GM12878 (cell line): ENCODE measurements at regions not wholly inside any gene's neighbourhood (a gene's known extent, or its start where the extent isn't known, plus 50 kb on each side); places are given as distances from the start of the nearest gene placed in this dataset.

Experiments
- ATAC-seq: fragments of 200-7000 bp; cut with Tn5 transposase; 3 replicates; pipeline ENCODE4 v1.9.1; 2020; ENCODE audit warnings: mild to moderate bottlenecking, moderate library complexity
- BruUV-seq: library from RNA; stranded (reverse); fragments of 400-500 nt; replicated peaks from 2 replicates; lab custom pipeline; 2021; lab: Mats Ljungman, UMichigan
- CTCF ChIA-PET: fragments of 300-600 bp; sonication (Branson Sonifier 250); formaldehyde crosslinking; extraction: SDS; loops from one replicate; lab custom pipeline; 2021; ENCODE audit warnings: inconsistent platforms; lab: Yijun Ruan, JAX
- POLR2A ChIA-PET: fragments of 350-600 bp; formaldehyde crosslinking; extraction: SDS; loops from one replicate; lab custom pipeline; 2021; ENCODE audit warnings: inconsistent platforms; lab: Charles Lee
- RAD21 ChIA-PET: fragments of 300-600 bp; sonication (Branson Sonifier 250); formaldehyde crosslinking; loops from one replicate; lab custom pipeline; 2023; ENCODE audit warnings: antibody characterized with exemption; ENCODE audit not compliant: unreplicated experiment; lab: Charles Lee
- SMC1A ChIA-PET: fragments of 300-600 bp; sonication (Branson Sonifier 250); formaldehyde crosslinking; loops from one replicate; lab custom pipeline; 2023; ENCODE audit not compliant: unreplicated experiment, uncharacterized antibody; lab: Charles Lee
- DNase-seq: peaks from one replicate; pipeline ENCODE4 v3.0.0-alpha.2; 2011; ENCODE audit warnings: low read depth, low spot score
- FAIRE-seq: peaks from 3 replicates; lab custom pipeline; 2011; peaks lifted over from hg19 to GRCh38; lab: Jason Lieb, UNC
- H2AFZ ChIP-seq: 2 replicates; pipeline ENCODE4 v1.6.0; 2011; ENCODE audit warnings: low read depth, low read length, control low read depth; ENCODE audit not compliant: control insufficient read depth
- H3K27ac ChIP-seq: 2 replicates; pipeline ENCODE4 v1.5.1; 2011; ENCODE audit warnings: control low read depth; ENCODE audit not compliant: control insufficient read depth, insufficient read depth
- H3K27me3 ChIP-seq, 2 experiments: replicated peaks in 1 of 2; 2 replicates each; pipeline versions ENCODE4 v1.6.0 to v1.6.1; 2011; ENCODE audit warnings: low read length in 1 of 2; ENCODE audit not compliant: control insufficient read depth in 2 of 2, insufficient read depth in 2 of 2
- H3K36me3 ChIP-seq, 2 experiments: 2 replicates each; pipeline ENCODE4 v1.5.1; 2011; ENCODE audit warnings: low read length in 1 of 2; ENCODE audit not compliant: control insufficient read depth in 2 of 2, insufficient read depth in 2 of 2
- H3K4me1 ChIP-seq: 2 replicates; pipeline ENCODE4 v1.6.1; 2011; ENCODE audit warnings: mild to moderate bottlenecking, low read length, moderate library complexity, mixed read lengths; ENCODE audit not compliant: control insufficient read depth, insufficient read depth
- H3K4me2 ChIP-seq: 2 replicates; pipeline ENCODE4 v1.6.0; 2011; ENCODE audit warnings: control low read depth; ENCODE audit not compliant: control insufficient read depth, insufficient read depth
- H3K4me3 ChIP-seq: fragments of 200-600 bp; sonication (generic); 2 replicates; pipeline ENCODE4 v1.5.1; 2016
- H3K79me2 ChIP-seq: 2 replicates; pipeline ENCODE4 v1.6.0; 2011; ENCODE audit warnings: low read length; ENCODE audit not compliant: control insufficient read depth, insufficient read depth
- H3K9ac ChIP-seq: 2 replicates; pipeline ENCODE4 v1.8.0; 2011; ENCODE audit warnings: low read length, control low read depth, mixed read lengths; ENCODE audit not compliant: control insufficient read depth, insufficient read depth
- H3K9me3 ChIP-seq: replicated peaks from 3 replicates; pipeline ENCODE4 v1.5.1; 2011; ENCODE audit warnings: mild to moderate bottlenecking, low read length; ENCODE audit not compliant: control insufficient read depth, insufficient read depth
- H4K20me1 ChIP-seq: 2 replicates; pipeline ENCODE4 v1.6.0; 2011; ENCODE audit not compliant: control insufficient read depth, insufficient read depth
- IKZF1 ChIP-seq: fragments of 450-650 bp; conservative IDR thresholded peaks from 2 replicates; pipeline ENCODE4 v1.6.1; 2017; ENCODE audit warnings: antibody characterized with exemption, mild to moderate bottlenecking
- JUND ChIP-seq: IDR thresholded peaks from 2 replicates; pipeline ENCODE4 v1.6.1; 2012; ENCODE audit warnings: low read depth, mild to moderate bottlenecking, low read length, improper control_type of control experiment, moderate library complexity
- PAX5 ChIP-seq: IDR thresholded peaks from 2 replicates; pipeline ENCODE4 v1.6.1; 2011; ENCODE audit warnings: low read depth, low read length, borderline replicate concordance
- TCF3 ChIP-seq: IDR thresholded peaks from 2 replicates; pipeline ENCODE4 v1.6.1; 2012; ENCODE audit warnings: low read depth, mild to moderate bottlenecking, low read length, borderline replicate concordance; ENCODE audit not compliant: insufficient read depth
- ZBED1 ChIP-seq: IDR thresholded peaks from 2 replicates; pipeline ENCODE4 v1.6.1; 2016; ENCODE audit warnings: borderline replicate concordance
- ZNF622 ChIP-seq: fragments of 450-650 bp; IDR thresholded peaks from 2 replicates; pipeline ENCODE4 v1.6.1; 2017; ENCODE audit warnings: mild to moderate bottlenecking, inconsistent platforms
- ZSCAN29 ChIP-seq: fragments of 450-650 bp; IDR thresholded peaks from 2 replicates; pipeline ENCODE4 v1.6.1; 2017; ENCODE audit warnings: mild to moderate bottlenecking, moderate library complexity
- WGBS: methylation state at CpG from one replicate; pipeline ENCODE4 v1.1.6; 2016; ENCODE audit warnings: low lambda C conversion rate; ENCODE audit not compliant: insufficient replicate concordance, insufficient coverage; ENCODE audit errors: missing lambda C conversion rate; 5-methylcytosine and 5-hydroxymethylcytosine counted together
- in situ Hi-C: fragments of 300-500 bp; cut with MboI; formaldehyde crosslinking; loops from 9 replicates; pipeline ENCODE4 v1.14.3; 2018; ENCODE audit warnings: mixed read lengths
- intact Hi-C: fragments of 100-400 bp; cut with micrococcal nuclease; formaldehyde crosslinking; loops from one replicate; pipeline ENCODE4 v1.14.2; 2022; ENCODE audit not compliant: unreplicated experiment
- TF ChIP-seq, protein P1 (sequence below): IDR thresholded peaks from 2 replicates; pipeline ENCODE4 v1.6.1; 2011; ENCODE audit warnings: borderline replicate concordance, low read depth, mild to moderate bottlenecking, moderate library complexity, mixed read lengths, low read length; ENCODE audit not compliant: insufficient read depth; ENCODE audit errors: extremely low read length
- TF ChIP-seq, protein P2 (sequence below): fragments of 450-650 bp; conservative IDR thresholded peaks from 2 replicates; pipeline ENCODE4 v1.6.1; 2017; ENCODE audit warnings: mild to moderate bottlenecking, moderate library complexity

DNA sequence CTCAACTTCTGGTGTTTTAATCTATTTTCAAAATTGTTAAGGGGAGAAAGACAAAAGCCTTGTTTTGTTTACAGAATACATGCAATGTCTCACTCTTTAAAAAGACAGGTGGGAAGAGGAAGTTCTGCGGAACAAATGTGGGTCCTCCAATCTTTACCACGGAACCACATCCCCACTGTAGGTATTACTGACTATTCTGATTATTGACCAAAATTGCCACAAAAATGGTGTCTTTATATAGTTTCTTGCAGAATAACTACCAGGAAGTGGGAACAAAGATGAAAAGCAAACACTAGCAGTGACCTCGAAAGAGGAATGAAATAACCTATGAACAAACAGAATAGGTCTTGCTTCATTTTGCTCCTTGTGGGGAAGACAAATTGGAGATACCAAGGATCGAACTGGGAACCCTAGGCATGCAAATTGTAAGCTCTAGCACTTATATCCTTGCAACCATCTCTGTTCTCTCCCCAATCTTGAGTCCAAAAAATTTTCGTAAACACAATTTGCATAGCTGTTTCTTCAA lies 106.7 kb downstream of the GPX5 start:
- no peak overlapping the region for H3K27ac ChIP-seq
- ChIA-PET RAD21 (no interaction called here), CTCF (no interaction called here), POLR2A (no interaction called here), SMC1A (no interaction called here)
- no peak overlapping the region for H3K4me2 ChIP-seq
- FAIRE-seq (no peak), DNase-seq (no peak), ATAC-seq (no peak)
- in situ Hi-C loops, result no loop called here
- H3K4me3 ChIP-seq, result no peak overlapping the region
- H4K20me1 ChIP-seq, result no peaks in the 10 kb centered on the region
- no peaks in the 10 kb centered on the region; the same call in none of the 3 replicates for H3K9me3 ChIP-seq
- H3K27me3 ChIP-seq, result peaks cover 0 to 21% of the 10 kb centered on the region in 2 experiments
- no peak overlapping the region for H2AFZ ChIP-seq
- H3K36me3 ChIP-seq, result no peaks in the 10 kb centered on the region
- H3K9ac ChIP-seq, result no peak overlapping the region
- WGBS, result 51% methylated on average over 5 of the region's 5 CpGs
- no TSS peak for BruUV-seq
- H3K79me2 ChIP-seq, result no peaks in the 10 kb centered on the region
- intact Hi-C loops, result no loop called here
- TF ChIP-seq TCF3, result no peak
- TF ChIP-seq JUND, result no peak
- TF ChIP-seq, protein P1, sequence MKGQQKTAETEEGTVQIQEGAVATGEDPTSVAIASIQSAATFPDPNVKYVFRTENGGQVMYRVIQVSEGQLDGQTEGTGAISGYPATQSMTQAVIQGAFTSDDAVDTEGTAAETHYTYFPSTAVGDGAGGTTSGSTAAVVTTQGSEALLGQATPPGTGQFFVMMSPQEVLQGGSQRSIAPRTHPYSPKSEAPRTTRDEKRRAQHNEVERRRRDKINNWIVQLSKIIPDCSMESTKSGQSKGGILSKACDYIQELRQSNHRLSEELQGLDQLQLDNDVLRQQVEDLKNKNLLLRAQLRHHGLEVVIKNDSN, result no peak
- TF ChIP-seq IKZF1, result no peak
- TF ChIP-seq ZSCAN29, result no peak
- TF ChIP-seq ZBED1, result no peak
- TF ChIP-seq, protein P2, sequence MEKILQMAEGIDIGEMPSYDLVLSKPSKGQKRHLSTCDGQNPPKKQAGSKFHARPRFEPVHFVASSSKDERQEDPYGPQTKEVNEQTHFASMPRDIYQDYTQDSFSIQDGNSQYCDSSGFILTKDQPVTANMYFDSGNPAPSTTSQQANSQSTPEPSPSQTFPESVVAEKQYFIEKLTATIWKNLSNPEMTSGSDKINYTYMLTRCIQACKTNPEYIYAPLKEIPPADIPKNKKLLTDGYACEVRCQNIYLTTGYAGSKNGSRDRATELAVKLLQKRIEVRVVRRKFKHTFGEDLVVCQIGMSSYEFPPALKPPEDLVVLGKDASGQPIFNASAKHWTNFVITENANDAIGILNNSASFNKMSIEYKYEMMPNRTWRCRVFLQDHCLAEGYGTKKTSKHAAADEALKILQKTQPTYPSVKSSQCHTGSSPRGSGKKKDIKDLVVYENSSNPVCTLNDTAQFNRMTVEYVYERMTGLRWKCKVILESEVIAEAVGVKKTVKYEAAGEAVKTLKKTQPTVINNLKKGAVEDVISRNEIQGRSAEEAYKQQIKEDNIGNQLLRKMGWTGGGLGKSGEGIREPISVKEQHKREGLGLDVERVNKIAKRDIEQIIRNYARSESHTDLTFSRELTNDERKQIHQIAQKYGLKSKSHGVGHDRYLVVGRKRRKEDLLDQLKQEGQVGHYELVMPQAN, result no peak
- no peak for TF ChIP-seq PAX5
- no peak for TF ChIP-seq ZNF622
- TF ChIP-seq, all 136 proteins: peak for 0
- no peaks in the 10 kb centered on the region for H3K4me1 ChIP-seq
